ENCODE measurements at regions not wholly inside any gene's neighbourhood (a gene's known extent, or its start where the extent isn't known, plus 50 kb on each side); places are given as distances from the start of the nearest gene placed in this dataset.

GRCh38 chr12:65533177-65533883 is 254.8 kb downstream of the MSRB3 start:
- no peak for DNase-seq (ENCODE audit: low read depth in 1 of 2, low spot score in 1 of 2)
- TF ChIP-seq SPI1 (IDR thresholded peaks at IDR 0.05; ENCODE audit: borderline replicate concordance, low read depth) = 0 out of 2 replicates have a peak, but pooled peaks have one; percentile 24
- TF ChIP-seq, protein P1, sequence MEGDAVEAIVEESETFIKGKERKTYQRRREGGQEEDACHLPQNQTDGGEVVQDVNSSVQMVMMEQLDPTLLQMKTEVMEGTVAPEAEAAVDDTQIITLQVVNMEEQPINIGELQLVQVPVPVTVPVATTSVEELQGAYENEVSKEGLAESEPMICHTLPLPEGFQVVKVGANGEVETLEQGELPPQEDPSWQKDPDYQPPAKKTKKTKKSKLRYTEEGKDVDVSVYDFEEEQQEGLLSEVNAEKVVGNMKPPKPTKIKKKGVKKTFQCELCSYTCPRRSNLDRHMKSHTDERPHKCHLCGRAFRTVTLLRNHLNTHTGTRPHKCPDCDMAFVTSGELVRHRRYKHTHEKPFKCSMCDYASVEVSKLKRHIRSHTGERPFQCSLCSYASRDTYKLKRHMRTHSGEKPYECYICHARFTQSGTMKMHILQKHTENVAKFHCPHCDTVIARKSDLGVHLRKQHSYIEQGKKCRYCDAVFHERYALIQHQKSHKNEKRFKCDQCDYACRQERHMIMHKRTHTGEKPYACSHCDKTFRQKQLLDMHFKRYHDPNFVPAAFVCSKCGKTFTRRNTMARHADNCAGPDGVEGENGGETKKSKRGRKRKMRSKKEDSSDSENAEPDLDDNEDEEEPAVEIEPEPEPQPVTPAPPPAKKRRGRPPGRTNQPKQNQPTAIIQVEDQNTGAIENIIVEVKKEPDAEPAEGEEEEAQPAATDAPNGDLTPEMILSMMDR (IDR thresholded peaks at IDR 0.05; ENCODE audit: insufficient read depth, low read length) = no peak
- H3K27ac ChIP-seq (replicated peaks) = no peak overlapping the region
- H3K27me3 ChIP-seq (ENCODE audit: insufficient read depth, poor library complexity, severe bottlenecking) = no peaks in the 10 kb centered on the region
- H3K4me3 ChIP-seq (replicated peaks; ENCODE audit: insufficient read depth, low read length) = no peak overlapping the region

GRCh38 chr12:65534238-65534841 is 255.9 kb downstream of the MSRB3 start:
- Histone ChIP-seq H3K27ac (replicated peaks) (no peak overlapping the region), H3K4me3 (replicated peaks; ENCODE audit: insufficient read depth, low read length) (no peak overlapping the region), H3K27me3 (ENCODE audit: insufficient read depth, poor library complexity, severe bottlenecking) (no peaks in the 10 kb centered on the region)
- no peak for DNase-seq (ENCODE audit: low read depth in 1 of 2, low spot score in 1 of 2)
- TF ChIP-seq GABPA (IDR thresholded peaks at IDR 0.05; ENCODE audit: low read depth) (no peak), POLR2AphosphoS5 (IDR thresholded peaks at IDR 0.05; ENCODE audit: low read depth) (no peak)

GRCh38 chr12:65535946-65536345 is 257.5 kb downstream of the MSRB3 start:
- Histone ChIP-seq H3K4me3 (replicated peaks; ENCODE audit: insufficient read depth, low read length) (no peak overlapping the region), H3K27ac (replicated peaks) (no peak overlapping the region), H3K27me3 (ENCODE audit: insufficient read depth, poor library complexity, severe bottlenecking) (no peaks in the 10 kb centered on the region)
- DNase-seq (ENCODE audit: low read depth in 1 of 2, low spot score in 1 of 2) = no peak
- TF ChIP-seq, protein P2, sequence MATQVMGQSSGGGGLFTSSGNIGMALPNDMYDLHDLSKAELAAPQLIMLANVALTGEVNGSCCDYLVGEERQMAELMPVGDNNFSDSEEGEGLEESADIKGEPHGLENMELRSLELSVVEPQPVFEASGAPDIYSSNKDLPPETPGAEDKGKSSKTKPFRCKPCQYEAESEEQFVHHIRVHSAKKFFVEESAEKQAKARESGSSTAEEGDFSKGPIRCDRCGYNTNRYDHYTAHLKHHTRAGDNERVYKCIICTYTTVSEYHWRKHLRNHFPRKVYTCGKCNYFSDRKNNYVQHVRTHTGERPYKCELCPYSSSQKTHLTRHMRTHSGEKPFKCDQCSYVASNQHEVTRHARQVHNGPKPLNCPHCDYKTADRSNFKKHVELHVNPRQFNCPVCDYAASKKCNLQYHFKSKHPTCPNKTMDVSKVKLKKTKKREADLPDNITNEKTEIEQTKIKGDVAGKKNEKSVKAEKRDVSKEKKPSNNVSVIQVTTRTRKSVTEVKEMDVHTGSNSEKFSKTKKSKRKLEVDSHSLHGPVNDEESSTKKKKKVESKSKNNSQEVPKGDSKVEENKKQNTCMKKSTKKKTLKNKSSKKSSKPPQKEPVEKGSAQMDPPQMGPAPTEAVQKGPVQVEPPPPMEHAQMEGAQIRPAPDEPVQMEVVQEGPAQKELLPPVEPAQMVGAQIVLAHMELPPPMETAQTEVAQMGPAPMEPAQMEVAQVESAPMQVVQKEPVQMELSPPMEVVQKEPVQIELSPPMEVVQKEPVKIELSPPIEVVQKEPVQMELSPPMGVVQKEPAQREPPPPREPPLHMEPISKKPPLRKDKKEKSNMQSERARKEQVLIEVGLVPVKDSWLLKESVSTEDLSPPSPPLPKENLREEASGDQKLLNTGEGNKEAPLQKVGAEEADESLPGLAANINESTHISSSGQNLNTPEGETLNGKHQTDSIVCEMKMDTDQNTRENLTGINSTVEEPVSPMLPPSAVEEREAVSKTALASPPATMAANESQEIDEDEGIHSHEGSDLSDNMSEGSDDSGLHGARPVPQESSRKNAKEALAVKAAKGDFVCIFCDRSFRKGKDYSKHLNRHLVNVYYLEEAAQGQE (IDR thresholded peaks at IDR 0.05; ENCODE audit: insufficient replicate concordance, low read depth) = no peak
- TF ChIP-seq, protein P1 (IDR thresholded peaks at IDR 0.05; ENCODE audit: insufficient read depth, low read length) = no peak
- TF ChIP-seq POLR2AphosphoS5 (IDR thresholded peaks at IDR 0.05; ENCODE audit: low read depth) (no peak), GABPA (IDR thresholded peaks at IDR 0.05; ENCODE audit: low read depth) (no peak), SPI1 (IDR thresholded peaks at IDR 0.05; ENCODE audit: borderline replicate concordance, low read depth) (no peak)

GRCh38 chr12:65536351-65536750 is 257.9 kb downstream of the MSRB3 start:
- no peak overlapping the region for H3K27ac ChIP-seq (replicated peaks)
- no peak overlapping the region for H3K4me3 ChIP-seq (replicated peaks; ENCODE audit: insufficient read depth, low read length)
- H3K27me3 ChIP-seq (ENCODE audit: insufficient read depth, poor library complexity, severe bottlenecking) = no peaks in the 10 kb centered on the region
- TF ChIP-seq, protein P1 (IDR thresholded peaks at IDR 0.05; ENCODE audit: insufficient read depth, low read length) = no peak
- TF ChIP-seq SPI1 (IDR thresholded peaks at IDR 0.05; ENCODE audit: borderline replicate concordance, low read depth) = no peak
- TF ChIP-seq, protein P2 (IDR thresholded peaks at IDR 0.05; ENCODE audit: insufficient replicate concordance, low read depth) = no peak
- TF ChIP-seq POLR2AphosphoS5 (IDR thresholded peaks at IDR 0.05; ENCODE audit: low read depth) = no peak
- no peak for TF ChIP-seq GABPA (IDR thresholded peaks at IDR 0.05; ENCODE audit: low read depth)
- no peak for DNase-seq (ENCODE audit: low read depth in 1 of 2, low spot score in 1 of 2)

All from HL-60 (cell line).